ENCODE measurements at regions not wholly inside any gene's neighbourhood (a gene's known extent, or its start where the extent isn't known, plus 50 kb on each side); places are given as distances from the start of the nearest gene placed in this dataset.

DNA sequence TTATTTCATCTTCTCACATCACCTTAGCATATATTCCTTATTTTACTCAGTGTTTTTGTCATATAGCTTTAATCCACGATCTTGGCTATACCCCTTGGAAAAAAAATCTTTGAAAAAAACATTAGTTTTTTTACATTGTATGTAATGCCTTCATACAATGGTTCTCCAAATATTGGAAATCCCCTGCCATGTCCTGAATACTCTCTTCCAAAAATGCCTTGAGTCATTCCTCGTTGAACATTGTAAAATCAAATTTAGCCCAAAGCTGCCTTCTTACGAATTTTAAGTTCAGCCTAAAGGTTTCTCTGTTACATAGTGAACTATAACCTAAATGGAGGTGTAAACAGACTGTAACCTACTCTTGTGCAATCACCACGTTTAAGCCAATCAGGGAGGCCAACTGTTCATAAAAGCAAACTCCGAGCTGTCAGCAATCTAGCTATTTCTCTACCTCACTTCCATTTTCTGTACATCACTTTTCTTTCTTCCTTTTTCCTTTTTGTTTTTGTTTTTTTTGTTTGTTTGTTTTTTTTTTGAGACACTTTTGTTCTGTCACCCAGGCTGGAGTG, 140.1 kb downstream of the ANXA2 start:
- H3K4me3 ChIP-seq (ENCODE audit: low read depth, low read length), result no peak overlapping the region
- TF ChIP-seq CTCF (IDR thresholded peaks at IDR 0.05; ENCODE audit: insufficient read depth, low read depth, low read length), result no peak
- DNase-seq (ENCODE audit: low read depth), result no peak

DNA sequence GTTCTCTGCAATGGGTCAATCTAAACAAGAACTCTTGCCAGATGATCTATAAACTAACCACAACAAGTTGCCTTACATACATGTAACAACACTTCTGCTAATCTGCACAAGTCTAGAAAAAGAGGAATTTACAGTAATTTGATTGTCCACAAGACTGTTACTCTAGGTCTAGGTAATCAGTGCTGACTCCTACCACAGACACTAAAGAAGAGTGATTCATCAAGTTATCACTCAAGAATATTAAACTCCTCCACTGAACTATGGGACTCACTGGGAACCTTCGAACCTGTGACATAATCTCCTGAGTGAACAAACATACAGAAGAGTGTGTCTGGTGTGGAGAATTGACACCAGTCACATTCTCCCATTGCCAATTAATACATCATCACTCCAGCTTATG, 138.3 kb downstream of the ANXA2 start:
- DNase-seq (ENCODE audit: low read depth), result no peak
- H3K4me3 ChIP-seq (ENCODE audit: low read depth, low read length), result no peak overlapping the region
- no peak for TF ChIP-seq CTCF (IDR thresholded peaks at IDR 0.05; ENCODE audit: insufficient read depth, low read depth, low read length)

DNA sequence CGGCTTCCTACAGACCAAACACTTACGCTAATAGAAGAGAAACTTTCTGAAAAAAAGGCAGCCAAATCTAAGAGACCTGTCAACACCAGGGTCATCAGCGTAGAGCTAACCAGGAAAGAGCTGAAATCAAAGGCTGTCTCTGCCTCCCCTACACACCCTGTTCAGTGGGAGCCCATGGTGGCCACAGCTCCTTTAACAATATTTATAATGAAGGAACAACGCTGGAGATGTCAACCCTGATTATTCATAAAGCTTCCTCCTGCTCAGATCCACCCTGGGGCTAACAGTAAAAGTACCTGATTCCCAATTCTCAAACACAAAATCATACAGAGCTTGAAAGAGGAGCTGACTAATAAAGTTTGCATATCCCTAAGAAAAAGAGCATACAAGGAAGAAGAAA, 133.7 kb downstream of the ANXA2 start:
- H3K4me3 ChIP-seq (ENCODE audit: low read depth, low read length), result no peak overlapping the region
- no peak for TF ChIP-seq CTCF (IDR thresholded peaks at IDR 0.05; ENCODE audit: insufficient read depth, low read depth, low read length)
- DNase-seq (ENCODE audit: low read depth), result no peak

DNA sequence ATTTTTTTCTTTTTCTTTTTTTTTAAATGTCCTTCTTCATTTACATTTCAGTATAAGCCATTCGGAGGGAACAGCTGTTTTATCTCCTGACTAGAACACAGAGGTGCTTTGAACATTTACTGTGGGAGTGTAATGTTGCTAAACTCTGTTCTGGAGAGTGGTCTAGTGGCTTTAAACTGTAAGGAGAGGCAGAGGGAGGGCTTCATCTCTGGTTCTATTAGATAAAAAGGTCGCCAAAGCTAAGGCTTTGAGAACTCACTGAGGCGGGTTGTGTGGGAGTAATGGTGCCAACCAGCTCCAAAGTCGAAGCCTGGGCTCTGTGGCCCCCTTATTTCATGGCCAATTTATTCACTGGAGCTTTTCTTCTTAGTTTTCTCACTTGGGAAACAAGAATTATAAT, 133.2 kb downstream of the ANXA2 start:
- TF ChIP-seq CTCF (IDR thresholded peaks at IDR 0.05; ENCODE audit: insufficient read depth, low read depth, low read length), result no peak
- DNase-seq (ENCODE audit: low read depth), result no peak

GRCh38 chr15:60265057-60265456, 132.7 kb downstream of the ANXA2 start:
- TF ChIP-seq CTCF (IDR thresholded peaks at IDR 0.05; ENCODE audit: insufficient read depth, low read depth, low read length), result no peak
- no peak for DNase-seq (ENCODE audit: low read depth)
- no peak overlapping the region for H3K4me3 ChIP-seq (ENCODE audit: low read depth, low read length)

More for the DNA sequence above, 133.2 kb downstream of the ANXA2 start:
- H3K4me3 ChIP-seq (ENCODE audit: low read depth, low read length), result no peak overlapping the region

DNA sequence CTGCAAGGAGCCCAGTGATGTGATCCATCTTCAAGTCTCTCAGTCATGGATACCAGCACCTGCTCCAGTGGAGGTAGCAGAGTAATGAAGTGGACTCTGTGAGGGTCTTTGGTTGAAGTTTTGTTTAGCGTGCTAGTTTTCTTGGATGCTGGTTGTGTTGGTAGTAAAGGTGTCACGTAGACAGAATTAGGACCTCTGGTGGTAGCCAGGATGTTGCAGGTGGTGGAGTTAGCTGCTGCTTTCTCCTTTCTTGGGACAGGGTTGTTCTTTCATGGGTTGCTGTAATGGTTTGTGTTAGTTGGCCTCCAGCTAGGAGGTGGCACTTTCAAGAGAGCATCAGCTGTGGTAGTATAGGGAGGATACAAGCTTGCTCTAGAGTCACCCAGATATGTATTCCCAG, 125.2 kb downstream of the ANXA2 start:
- no peak overlapping the region for H3K4me3 ChIP-seq (ENCODE audit: low read depth, low read length)
- TF ChIP-seq CTCF (IDR thresholded peaks at IDR 0.05; ENCODE audit: insufficient read depth, low read depth, low read length), result no peak
- no peak for DNase-seq (ENCODE audit: low read depth)

GRCh38 chr15:60275624-60276023, 122.2 kb downstream of the ANXA2 start:
- no peak for DNase-seq (ENCODE audit: low read depth)
- no peak overlapping the region for H3K4me3 ChIP-seq (ENCODE audit: low read depth, low read length)
- no peak for TF ChIP-seq CTCF (IDR thresholded peaks at IDR 0.05; ENCODE audit: insufficient read depth, low read depth, low read length)

Data from fibroblast of villous mesenchyme (primary cell).